ENCODE measurements at regions not wholly inside any gene's neighbourhood (a gene's known extent, or its start where the extent isn't known, plus 50 kb on each side); places are given as distances from the start of the nearest gene placed in this dataset.

GRCh38 chr10:131829156-131829930 lies 71.5 kb upstream of the PPP2R2D start:
- no peak for ATAC-seq
- Histone ChIP-seq H3K4me3 (no peak overlapping the region), H3K4me1 (peaks cover 10% of the 10 kb centered on the region; the same call in 2 of the 3 replicates), H3K9me3 (peaks cover 3% of the 10 kb centered on the region; the same call in 1 of the 3 replicates), H3K27ac (no peak overlapping the region), H3K4me2 (no peak overlapping the region)
- ChIA-PET CTCF (interaction anchor here (1.2 kb wide), 1 partner anchor 11 kb away, joined by 4 read pairs; no protein-coding TSS in a partner anchor), POLR2A (no interaction called here)
- no peak for DNase-seq (ENCODE audit: low read depth in 1 of 2, low spot score in 1 of 2)
- no peak for TF ChIP-seq POLR2A (IDR thresholded peaks at IDR 0.05; ENCODE audit: low read length)
- TF ChIP-seq TP53 (CRISPR knock-in tag; IDR thresholded peaks at IDR 0.05): no peak
- no peak for TF ChIP-seq RCOR1 (IDR thresholded peaks at IDR 0.05; ENCODE audit: low read depth, low read length)
- no peak for TF ChIP-seq ESRRA (IDR thresholded peaks at IDR 0.05; ENCODE audit: borderline replicate concordance, low read length)
- TF ChIP-seq NPAS2 (CRISPR knock-in tag; IDR thresholded peaks at IDR 0.05; ENCODE audit: borderline replicate concordance): no peak
- TF ChIP-seq JUN (IDR thresholded peaks at IDR 0.05): no peak
- no peak for TF ChIP-seq RFX5 (IDR thresholded peaks at IDR 0.05)
- no peak for TF ChIP-seq BCL3 (IDR thresholded peaks at IDR 0.05)
- TF ChIP-seq MYC (IDR thresholded peaks at IDR 0.05; ENCODE audit: borderline replicate concordance, low read length): no peak
- no peak for TF ChIP-seq CBX8 (IDR thresholded peaks at IDR 0.05)
- TF ChIP-seq USF2 (IDR thresholded peaks at IDR 0.05): no peak
- no peak for TF ChIP-seq NR3C1 (IDR thresholded peaks at IDR 0.05)
- TF ChIP-seq SREBF2 (IDR thresholded peaks at IDR 0.05): no peak
- FAIRE-seq: no peak
- WGBS (ENCODE audit: missing lambda C conversion rate): 16% methylated on average over 12 of the region's 14 CpGs

GRCh38 chr10:131830446-131831130 lies 70.2 kb upstream of the PPP2R2D start:
- Histone ChIP-seq H3K4me2 (no peak overlapping the region), H3K27ac (no peak overlapping the region), H3K9me3 (peaks cover 3% of the 10 kb centered on the region; the same call in 1 of the 3 replicates), H3K4me3 (no peak overlapping the region), H3K4me1 (no peaks in the 10 kb centered on the region)
- WGBS (ENCODE audit: missing lambda C conversion rate): 47% methylated on average over 9 of the region's 13 CpGs
- TF ChIP-seq CHD2 (IDR thresholded peaks at IDR 0.05; ENCODE audit: low read length, partially characterized antibody): no peak
- TF ChIP-seq NPAS2 (CRISPR knock-in tag; IDR thresholded peaks at IDR 0.05; ENCODE audit: borderline replicate concordance): no peak
- TF ChIP-seq KDM1A (IDR thresholded peaks at IDR 0.05; ENCODE audit: low read depth): no peak
- TF ChIP-seq MAX (IDR thresholded peaks at IDR 0.05): no peak
- TF ChIP-seq RCOR1 (IDR thresholded peaks at IDR 0.05; ENCODE audit: low read depth, low read length): no peak
- no peak for TF ChIP-seq ATOH8 (CRISPR knock-in tag; IDR thresholded peaks at IDR 0.05; ENCODE audit: low read depth)
- TF ChIP-seq RAD21 (conservative IDR thresholded peaks at IDR 0.05 in 1 of 2, IDR thresholded peaks at IDR 0.05 in 1 of 2): no peak
- no peak for TF ChIP-seq HOXA7 (CRISPR knock-in tag; IDR thresholded peaks at IDR 0.05)
- no peak for TF ChIP-seq NFE2L2 (conservative IDR thresholded peaks at IDR 0.05; ENCODE audit: low read length)
- TF ChIP-seq PBX3 (IDR thresholded peaks at IDR 0.05): no peak
- no peak for TF ChIP-seq SREBF2 (IDR thresholded peaks at IDR 0.05)
- TF ChIP-seq GATA3 (IDR thresholded peaks at IDR 0.05; ENCODE audit: borderline replicate concordance): no peak
- TF ChIP-seq MAZ (IDR thresholded peaks at IDR 0.05; ENCODE audit: borderline replicate concordance, low read depth, low read length): no peak
- FAIRE-seq: no peak
- POLR2A ChIA-PET: no interaction called here
- CTCF ChIA-PET: no interaction called here
- ATAC-seq: no peak
- no peak for DNase-seq (ENCODE audit: low read depth in 1 of 2, low spot score in 1 of 2)
